GM18505 (cell line): ENCODE measurements at regions not wholly inside any gene's neighbourhood (a gene's known extent, or its start where the extent isn't known, plus 50 kb on each side); places are given as distances from the start of the nearest gene placed in this dataset.

Experiments
- ATAC-seq: cut with Tn5 transposase; IDR thresholded peaks from one replicate; pipeline ENCODE4 v1.9.1; 2021; ENCODE audit not compliant: unreplicated experiment
- POLR2A ChIP-seq: IDR thresholded peaks from 4 replicates; pipeline ENCODE4 v1.6.1; 2011; ENCODE audit warnings: borderline replicate concordance; ENCODE audit not compliant: insufficient read depth, insufficient read length; ENCODE audit errors: extremely low read depth

GRCh38 chr14:97077253-97077653, 280.1 kb downstream of the VRK1 start:
- ATAC-seq, result peak; percentile 87
- TF ChIP-seq POLR2A, result no peak

GRCh38 chr14:97077687-97078086, 280.5 kb downstream of the VRK1 start:
- peak; percentile 23 for ATAC-seq

GRCh38 chr14:97080991-97081390, 283.8 kb downstream of the VRK1 start:
- TF ChIP-seq POLR2A, result no peak
- no peak for ATAC-seq

More at GRCh38 chr14:97077687-97078086, 280.5 kb downstream of the VRK1 start:
- no peak for TF ChIP-seq POLR2A

- TF ChIP-seq POLR2A, result no peak
- ATAC-seq, result no peak
Observed at GRCh38 chr14:97095269-97095668, 298.1 kb downstream of the VRK1 start.

GRCh38 chr14:97097296-97097695, 300.1 kb downstream of the VRK1 start:
- no peak for TF ChIP-seq POLR2A
- no peak for ATAC-seq

- no peak for ATAC-seq
- no peak for TF ChIP-seq POLR2A
Observed at GRCh38 chr14:97100306-97100705, 303.1 kb downstream of the VRK1 start.

- no peak for ATAC-seq
- no peak for TF ChIP-seq POLR2A
Observed at GRCh38 chr14:97101561-97101960, 304.4 kb downstream of the VRK1 start.

GRCh38 chr14:97104029-97104428, 306.8 kb downstream of the VRK1 start:
- no peak for TF ChIP-seq POLR2A
- ATAC-seq, result no peak

- no peak for TF ChIP-seq POLR2A
- ATAC-seq, result peak; percentile 78
Observed at GRCh38 chr14:97106166-97106565, 309.0 kb downstream of the VRK1 start.

- TF ChIP-seq POLR2A, result no peak
- ATAC-seq, result peak; percentile 15
Observed at GRCh38 chr14:97106609-97107008, 309.4 kb downstream of the VRK1 start.

GRCh38 chr14:97107080-97107479, 309.9 kb downstream of the VRK1 start:
- no peak for TF ChIP-seq POLR2A
- no peak for ATAC-seq

- no peak for ATAC-seq
- no peak for TF ChIP-seq POLR2A
Observed at GRCh38 chr14:97107760-97108159, 310.6 kb downstream of the VRK1 start.

- no peak for ATAC-seq
- no peak for TF ChIP-seq POLR2A
Observed at GRCh38 chr14:97109234-97109633, 312.1 kb downstream of the VRK1 start.

GRCh38 chr14:97113339-97113738, 316.2 kb downstream of the VRK1 start:
- no peak for TF ChIP-seq POLR2A
- no peak for ATAC-seq

- TF ChIP-seq POLR2A, result no peak
- no peak for ATAC-seq
Observed at GRCh38 chr14:97116546-97116945, 319.4 kb downstream of the VRK1 start.
